Duodenal mucosa (tissue), 2 donors: ENCODE measurements at regions not wholly inside any gene's neighbourhood (a gene's known extent, or its start where the extent isn't known, plus 50 kb on each side); places are given as distances from the start of the nearest gene placed in this dataset.

Source experiments
- H3K27ac ChIP-seq: one replicate; pipeline ENCODE4 v1.7.0; 2013; ENCODE audit warnings: low read depth, low read length
- H3K27me3 ChIP-seq, 2 donors: one replicate each; pipeline ENCODE4 v1.7.0; 2013; ENCODE audit warnings: low read length in 2 of 2, control low read depth in 1 of 2; ENCODE audit not compliant: insufficient read depth in 2 of 2, control insufficient read depth in 1 of 2
- H3K36me3 ChIP-seq, 2 donors: one replicate each; pipeline ENCODE4 v1.7.0; 2013; ENCODE audit warnings: low read length in 2 of 2, control low read depth in 1 of 2; ENCODE audit not compliant: insufficient read depth in 2 of 2, control insufficient read depth in 1 of 2
- H3K4me1 ChIP-seq, 2 donors: one replicate each; pipeline ENCODE4 v1.7.0; 2013; ENCODE audit warnings: low read length in 2 of 2, control low read depth in 1 of 2; ENCODE audit not compliant: insufficient read depth in 2 of 2, control insufficient read depth in 1 of 2
- H3K4me3 ChIP-seq, 2 donors: one replicate each; pipeline ENCODE4 v1.7.0; 2013; ENCODE audit warnings: low read length in 2 of 2, low read depth in 1 of 2
- H3K9ac ChIP-seq, 2 donors: one replicate each; pipeline ENCODE4 v1.7.0; 2013; ENCODE audit warnings: low read length in 2 of 2, low read depth in 1 of 2
- H3K9me3 ChIP-seq, 2 donors: one replicate each; pipeline ENCODE4 v1.7.0; 2013; ENCODE audit warnings: low read length in 2 of 2, control low read depth in 1 of 2; ENCODE audit not compliant: control insufficient read depth in 1 of 2

DNA sequence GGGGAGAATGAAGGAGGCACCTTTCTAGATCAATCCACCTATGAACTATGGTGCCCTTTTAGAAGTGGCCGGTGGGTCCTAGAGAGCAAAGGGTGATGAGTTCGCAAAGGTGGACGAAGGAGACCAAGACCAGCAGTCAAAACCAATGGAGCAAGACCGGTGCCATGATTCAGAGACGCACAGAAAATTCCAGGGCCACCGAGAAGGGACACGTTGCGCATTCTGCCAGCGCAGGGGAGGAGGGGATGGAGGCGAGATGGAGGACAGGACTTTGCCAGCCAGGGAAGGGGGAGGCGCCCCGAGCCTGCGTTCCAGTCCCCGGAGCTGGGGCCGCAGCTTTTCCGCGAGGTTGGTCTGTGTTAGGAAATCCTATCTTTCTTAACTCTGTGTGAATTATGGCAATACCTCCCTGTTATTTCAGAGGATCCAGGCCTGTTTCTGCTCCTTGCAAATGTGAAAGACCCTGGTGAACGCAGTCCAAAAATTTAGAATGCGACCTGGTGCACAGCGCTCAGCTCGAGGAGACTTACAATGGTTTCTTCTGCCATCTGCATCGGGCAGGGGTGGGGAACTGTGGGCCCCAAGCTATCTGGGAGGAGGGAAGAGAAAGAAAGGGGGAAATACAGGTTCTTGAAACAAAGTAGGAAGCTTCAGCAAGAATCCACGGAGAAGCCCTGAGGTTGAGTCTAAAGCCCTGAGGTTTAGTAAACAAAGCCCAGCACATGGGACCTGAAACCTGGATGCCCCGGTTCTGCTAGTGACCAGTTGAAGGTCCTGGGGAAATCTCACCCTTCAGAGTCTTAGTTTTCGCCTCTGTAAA lies 129.4 kb downstream of the MRPS6 start:
- H3K27me3 ChIP-seq = no peaks in the 10 kb centered on the region
- peak overlapping the region; percentile 62 to 64 for H3K4me3 ChIP-seq
- H3K9me3 ChIP-seq = no peaks in the 10 kb centered on the region
- peak overlapping the region in 1 of 2 donors; percentile 59 for H3K9ac ChIP-seq
- no peaks in the 10 kb centered on the region for H3K36me3 ChIP-seq
- H3K4me1 ChIP-seq = peaks cover 12 to 19% of the 10 kb centered on the region in 2 donors
- H3K27ac ChIP-seq = no peak overlapping the region

DNA sequence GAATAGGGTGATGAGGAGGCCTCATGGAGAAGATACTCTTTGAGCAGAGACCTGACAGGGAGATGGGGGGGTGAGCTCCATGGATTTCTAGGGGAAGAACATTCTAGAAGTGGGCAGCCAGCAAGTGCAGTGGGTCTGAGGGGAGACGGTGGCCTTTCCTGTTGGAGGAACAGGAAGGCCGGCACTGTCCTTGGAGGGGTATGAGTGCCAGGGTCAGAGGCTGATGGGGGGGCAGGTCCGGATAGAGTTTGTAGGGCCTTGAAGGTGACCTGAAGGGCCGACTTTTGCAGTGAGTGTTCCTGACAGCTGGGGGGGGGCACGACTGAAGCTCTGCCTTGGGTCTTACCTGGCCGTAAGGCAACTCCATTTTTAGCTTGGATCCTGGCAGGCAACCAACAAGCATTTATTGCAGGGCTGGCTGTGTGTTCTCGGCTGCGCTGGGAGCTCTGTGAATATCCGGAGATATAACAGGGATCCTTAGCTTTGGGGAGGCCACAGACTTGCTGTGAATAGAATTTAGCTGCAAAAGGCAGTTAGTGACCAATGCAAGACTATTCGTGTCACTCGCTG lies 130.6 kb downstream of the MRPS6 start:
- no peaks in the 10 kb centered on the region for H3K9me3 ChIP-seq
- H3K36me3 ChIP-seq = no peaks in the 10 kb centered on the region
- no peak overlapping the region for H3K27ac ChIP-seq
- peaks cover 8 to 19% of the 10 kb centered on the region in 2 donors for H3K4me1 ChIP-seq
- H3K9ac ChIP-seq = no peak overlapping the region
- H3K4me3 ChIP-seq = no peak overlapping the region
- no peaks in the 10 kb centered on the region for H3K27me3 ChIP-seq

DNA sequence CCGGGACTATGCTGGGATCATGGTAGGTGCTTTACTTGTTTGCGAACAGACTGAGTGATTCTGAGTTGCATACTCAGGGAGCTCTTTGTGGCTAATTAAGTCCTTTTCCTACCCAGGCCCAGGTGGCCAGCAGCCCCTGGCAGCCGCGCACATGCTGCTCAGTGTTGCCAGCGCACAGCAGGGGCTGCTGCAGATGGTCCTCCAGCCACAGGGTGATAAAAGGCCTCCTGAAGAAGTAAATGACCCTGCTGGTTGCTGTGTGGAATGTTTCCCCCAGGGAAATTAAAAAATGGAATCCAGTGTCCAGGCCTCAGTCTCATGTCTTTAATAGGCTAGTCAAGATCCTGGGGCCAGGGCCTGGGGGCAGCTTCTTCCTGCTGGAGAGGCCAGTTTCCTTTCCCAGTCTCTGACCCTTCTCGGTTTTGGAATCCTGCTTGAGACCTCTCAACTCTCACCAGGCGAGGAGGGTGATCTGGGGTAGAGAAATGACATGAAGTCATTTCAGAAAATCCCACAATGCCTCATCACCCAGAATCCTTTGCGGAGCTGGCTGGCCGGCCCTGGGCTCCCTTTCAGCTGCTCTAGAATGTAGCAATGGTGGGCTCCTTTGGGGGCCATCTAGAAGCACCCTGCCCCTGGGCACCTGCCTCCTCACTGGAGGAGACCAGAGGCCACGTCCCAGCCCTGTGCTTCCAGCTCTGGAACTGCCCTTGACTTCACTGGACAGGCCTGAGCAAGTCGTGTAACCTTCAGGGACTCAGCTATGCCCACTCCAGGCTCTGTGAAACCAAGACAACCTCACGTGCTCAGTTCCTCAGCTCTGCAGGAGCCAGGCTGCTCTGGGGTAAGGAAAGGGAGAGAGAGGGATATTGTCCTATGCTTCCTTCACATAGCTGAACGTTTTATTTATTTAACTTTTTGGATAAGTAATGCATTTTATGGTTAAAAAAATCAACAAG lies 131.4 kb downstream of the MRPS6 start:
- H3K9ac ChIP-seq = no peak overlapping the region
- H3K27ac ChIP-seq = no peak overlapping the region

DNA sequence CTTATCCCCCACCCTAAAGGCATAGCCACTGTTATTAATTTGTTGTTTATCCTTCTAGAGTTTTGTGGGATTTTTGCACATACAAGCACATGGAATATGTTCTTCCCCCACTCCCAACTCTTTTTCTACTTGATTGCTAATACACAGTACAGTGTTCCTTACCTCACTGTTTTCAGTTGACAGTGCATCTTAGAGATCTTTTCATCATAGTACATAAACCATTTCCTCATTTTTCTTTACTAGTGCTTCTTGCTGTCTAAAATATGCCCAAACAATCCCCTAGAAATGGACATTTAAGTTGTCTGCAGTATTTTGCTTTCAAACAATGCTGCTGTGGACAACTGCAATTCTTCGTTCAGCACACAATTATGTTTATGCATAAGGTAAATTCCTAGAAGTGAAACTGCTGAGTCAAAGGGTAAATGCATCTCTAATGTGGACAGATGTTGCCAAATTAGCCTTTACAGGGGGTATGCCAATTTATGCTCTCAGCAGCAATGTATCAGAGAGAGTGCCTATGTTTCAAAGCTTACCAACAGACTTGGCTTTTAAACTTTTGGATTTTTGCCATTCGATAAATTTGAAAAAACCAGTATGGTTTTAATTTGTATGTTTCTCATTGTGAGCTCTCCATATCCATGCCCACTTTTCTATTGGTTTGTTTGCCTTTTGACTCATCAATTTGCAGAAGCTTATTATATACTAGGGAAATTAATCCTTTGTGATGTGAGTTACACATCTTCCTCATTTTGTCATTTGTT lies 132.6 kb downstream of the MRPS6 start:
- H3K27me3 ChIP-seq = no peaks in the 10 kb centered on the region
- no peaks in the 10 kb centered on the region for H3K9me3 ChIP-seq
- H3K27ac ChIP-seq = no peak overlapping the region
- no peaks in the 10 kb centered on the region for H3K36me3 ChIP-seq
- no peak overlapping the region for H3K4me3 ChIP-seq
- H3K9ac ChIP-seq = no peak overlapping the region
- peaks cover 8 to 19% of the 10 kb centered on the region in 2 donors for H3K4me1 ChIP-seq

More for the DNA sequence above, 131.4 kb downstream of the MRPS6 start:
- H3K36me3 ChIP-seq = no peaks in the 10 kb centered on the region
- H3K4me3 ChIP-seq = no peak overlapping the region
- H3K9me3 ChIP-seq = no peaks in the 10 kb centered on the region
- H3K4me1 ChIP-seq = peaks cover 8 to 19% of the 10 kb centered on the region in 2 donors
- no peaks in the 10 kb centered on the region for H3K27me3 ChIP-seq

DNA sequence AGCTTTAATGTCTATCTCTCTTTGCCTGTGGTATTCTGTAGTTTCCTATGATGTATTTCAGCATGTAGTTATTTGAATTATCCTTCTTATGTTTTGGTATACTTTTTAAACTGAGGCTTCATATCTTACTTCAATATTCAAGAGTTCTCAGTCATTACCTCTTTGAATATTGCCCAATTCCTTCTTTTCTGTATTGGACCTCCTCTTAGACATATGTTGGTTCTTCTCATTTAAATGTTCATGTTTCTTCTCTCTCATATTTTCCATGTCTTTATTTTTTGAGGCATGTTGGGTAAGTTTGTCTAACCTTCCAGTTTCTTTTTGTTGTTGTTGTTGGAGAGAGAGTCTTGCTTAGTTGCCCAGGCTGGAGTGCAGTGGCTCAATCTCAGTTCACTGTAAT lies 140.6 kb downstream of the MRPS6 start:
- Histone ChIP-seq H3K27me3 (no peaks in the 10 kb centered on the region), H3K4me3 (no peak overlapping the region), H3K4me1 (no peaks in the 10 kb centered on the region), H3K36me3 (no peaks in the 10 kb centered on the region), H3K9ac (no peak overlapping the region), H3K27ac (no peak overlapping the region), H3K9me3 (peaks cover 0 to 5% of the 10 kb centered on the region in 2 donors)

DNA sequence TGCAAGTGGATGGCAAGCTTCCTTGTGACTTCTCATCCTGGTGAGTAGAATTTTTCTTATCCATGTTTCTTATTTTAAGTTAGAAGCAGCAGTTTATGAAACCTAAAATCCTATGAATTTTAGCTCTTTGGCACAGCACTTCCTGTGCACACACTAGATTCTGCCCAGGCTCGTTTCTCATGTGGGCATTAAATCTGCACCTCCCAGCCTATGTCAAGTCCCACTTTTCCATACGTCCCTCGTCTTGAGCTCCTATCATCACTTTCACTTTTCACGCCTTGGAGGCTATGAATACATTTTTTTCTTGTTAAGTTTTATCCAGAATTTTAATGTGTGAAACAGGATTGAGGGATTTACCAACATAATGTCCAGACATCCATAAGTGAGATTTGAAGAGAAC lies 142.1 kb downstream of the MRPS6 start:
- Histone ChIP-seq H3K4me3 (no peak overlapping the region), H3K27me3 (no peaks in the 10 kb centered on the region), H3K27ac (no peak overlapping the region), H3K9me3 (peaks cover 0 to 5% of the 10 kb centered on the region in 2 donors), H3K4me1 (no peaks in the 10 kb centered on the region), H3K36me3 (no peaks in the 10 kb centered on the region), H3K9ac (no peak overlapping the region)

DNA sequence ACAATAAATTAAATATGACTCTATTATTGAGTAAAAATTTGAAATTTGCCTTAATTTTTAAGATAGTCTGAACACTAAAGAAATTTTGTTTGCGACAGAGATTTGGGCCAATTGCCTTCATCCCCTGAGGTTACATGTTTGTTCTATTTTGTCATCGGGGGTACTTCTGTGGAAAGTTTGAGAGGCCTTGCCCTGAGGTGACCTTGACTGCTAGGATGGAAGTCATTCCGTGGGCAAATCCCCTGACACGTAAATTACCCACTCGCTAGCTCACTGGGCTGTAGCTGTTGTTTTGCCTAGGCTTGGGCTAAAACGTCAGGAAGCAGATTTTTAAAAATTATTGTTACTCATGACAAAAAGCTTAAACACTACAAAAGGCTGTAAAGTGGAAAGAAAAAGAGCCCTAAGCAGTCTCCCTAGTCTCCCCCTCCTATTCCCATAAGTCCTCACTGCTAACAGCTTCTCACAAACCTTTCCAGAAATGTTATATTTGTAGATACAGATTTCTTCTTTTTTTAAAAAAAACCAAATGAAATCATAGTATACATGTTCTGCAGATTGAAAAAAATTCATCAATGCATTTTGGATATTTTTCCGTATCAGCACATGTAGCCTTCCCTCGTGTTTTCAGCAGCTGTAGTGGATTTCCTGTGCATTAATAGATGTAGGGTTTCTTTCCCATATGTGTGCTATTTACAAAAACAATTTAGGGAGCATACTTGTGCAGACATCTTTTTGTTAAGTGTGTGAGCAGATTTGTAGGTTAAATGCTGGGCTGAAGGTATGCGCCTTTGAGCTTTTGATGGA lies 142.7 kb downstream of the MRPS6 start:
- no peaks in the 10 kb centered on the region for H3K4me1 ChIP-seq
- H3K4me3 ChIP-seq = no peak overlapping the region
- peaks cover 0 to 5% of the 10 kb centered on the region in 2 donors for H3K9me3 ChIP-seq

DNA sequence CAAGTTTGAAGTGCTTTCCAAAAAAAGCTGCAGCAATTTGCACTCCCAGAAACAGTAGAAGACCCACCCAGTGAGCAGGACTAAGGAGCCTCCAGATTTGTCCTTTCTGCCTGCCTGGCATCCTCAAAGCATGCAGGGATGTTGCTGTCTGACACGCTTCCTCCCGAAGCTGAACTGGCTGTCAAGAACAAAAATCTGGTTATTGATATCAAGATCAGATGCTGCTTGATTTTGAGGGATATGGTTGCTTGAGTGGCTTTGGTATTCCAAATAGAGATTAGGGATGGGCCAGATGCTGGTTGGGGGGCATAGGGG lies 143.3 kb downstream of the MRPS6 start:
- no peak overlapping the region for H3K9ac ChIP-seq
- no peak overlapping the region for H3K4me3 ChIP-seq
- no peaks in the 10 kb centered on the region for H3K4me1 ChIP-seq
- H3K27ac ChIP-seq = no peak overlapping the region
- no peaks in the 10 kb centered on the region for H3K27me3 ChIP-seq
- peaks cover 0 to 5% of the 10 kb centered on the region in 2 donors for H3K9me3 ChIP-seq
- no peaks in the 10 kb centered on the region for H3K36me3 ChIP-seq

More for the DNA sequence above, 142.7 kb downstream of the MRPS6 start:
- no peak overlapping the region for H3K27ac ChIP-seq
- no peaks in the 10 kb centered on the region for H3K36me3 ChIP-seq
- H3K27me3 ChIP-seq = no peaks in the 10 kb centered on the region
- no peak overlapping the region for H3K9ac ChIP-seq

DNA sequence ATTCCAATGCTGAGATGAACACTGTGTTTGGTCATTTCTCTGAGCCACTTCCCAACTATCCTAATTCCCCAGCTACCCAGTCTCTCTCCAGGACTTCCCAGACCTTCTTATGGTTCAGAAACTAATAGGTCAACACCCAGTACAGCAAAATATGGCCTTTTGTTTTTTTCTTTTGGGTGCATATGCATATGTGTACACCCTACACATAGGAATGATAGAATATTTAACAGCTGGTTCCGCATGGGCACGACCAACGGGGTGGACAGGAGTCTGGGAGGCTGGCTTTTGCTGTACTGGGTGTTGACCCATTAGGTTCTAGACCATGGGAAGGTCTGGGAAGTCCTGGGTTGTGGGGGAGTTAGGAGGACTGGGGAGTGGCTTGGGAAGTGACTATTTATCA lies 143.9 kb downstream of the MRPS6 start:
- Histone ChIP-seq H3K4me3 (no peak overlapping the region), H3K9ac (no peak overlapping the region), H3K27ac (no peak overlapping the region), H3K27me3 (no peaks in the 10 kb centered on the region), H3K9me3 (peaks cover 0 to 5% of the 10 kb centered on the region in 2 donors), H3K4me1 (no peaks in the 10 kb centered on the region), H3K36me3 (no peaks in the 10 kb centered on the region)
